ENCODE measurements at regions not wholly inside any gene's neighbourhood (a gene's known extent, or its start where the extent isn't known, plus 50 kb on each side); places are given as distances from the start of the nearest gene placed in this dataset.
"Not testable (repeated sequence)": the region's sequence is repeated elsewhere in the genome, so short reads cannot be mapped to it uniquely, and the experiment has no call there.

GRCh38 chrY:19011605-19012090, 238.1 kb upstream of the HSFY2 start:
- Histone ChIP-seq H3K4me3 (no peak overlapping the region), H3K36me3 (no peaks in the 10 kb centered on the region), H3K27ac (peak overlapping the region in 2 of 4 donors; percentile 18 to 71), H3K4me1 (peaks cover 0 to 5% of the 10 kb centered on the region in 2 donors), H3K27me3 (no peaks in the 10 kb centered on the region), H3K9me3 (no peaks in the 10 kb centered on the region)
- TF ChIP-seq POLR2A (IDR thresholded peaks at IDR 0.05) (no peak), CTCF (IDR thresholded peaks at IDR 0.05 in 4 of 5, conservative IDR thresholded peaks at IDR 0.05 in 1 of 5) (no peak)
- intact Hi-C loops (cut with DNase I; ENCODE audit: low total_unique reads): no loop called here
- in situ Hi-C loops (cut with MboI; ENCODE audit: low sequenced_read_pairs in 4 of 4): no loop called here
- ATAC-seq: peak; percentile 69 to 98
- no peak for DNase-seq

- ATAC-seq (no peak), DNase-seq (no peak)
- Histone ChIP-seq H3K9me3 (no peaks in the 10 kb centered on the region), H3K4me3 (no peak overlapping the region), H3K27ac (no peak overlapping the region), H3K36me3 (no peaks in the 10 kb centered on the region), H3K27me3 (no peaks in the 10 kb centered on the region), H3K4me1 (peaks cover 0 to 3% of the 10 kb centered on the region in 2 donors)
- intact Hi-C loops (cut with DNase I; ENCODE audit: low total_unique reads): no loop called here
- TF ChIP-seq CTCF (IDR thresholded peaks at IDR 0.05 in 4 of 5, conservative IDR thresholded peaks at IDR 0.05 in 1 of 5): no peak
- TF ChIP-seq POLR2A (IDR thresholded peaks at IDR 0.05): no peak
- in situ Hi-C loops (cut with MboI; ENCODE audit: low sequenced_read_pairs in 4 of 4): no loop called here
Observed at GRCh38 chrY:19006234-19006633, 232.7 kb upstream of the HSFY2 start.

GRCh38 chrY:19005579-19005978, 232.0 kb upstream of the HSFY2 start:
- intact Hi-C loops (cut with DNase I; ENCODE audit: low total_unique reads): no loop called here
- no peak overlapping the region for H3K4me3 ChIP-seq
- no peak for ATAC-seq
- in situ Hi-C loops (cut with MboI; ENCODE audit: low sequenced_read_pairs in 4 of 4): no loop called here
- H3K27me3 ChIP-seq: no peaks in the 10 kb centered on the region
- TF ChIP-seq POLR2A (IDR thresholded peaks at IDR 0.05) (no peak), CTCF (IDR thresholded peaks at IDR 0.05 in 4 of 5, conservative IDR thresholded peaks at IDR 0.05 in 1 of 5) (no peak)
- no peak for DNase-seq
- no peak overlapping the region for H3K27ac ChIP-seq
- H3K4me1 ChIP-seq: no peaks in the 10 kb centered on the region
- no peaks in the 10 kb centered on the region for H3K9me3 ChIP-seq
- H3K36me3 ChIP-seq: no peaks in the 10 kb centered on the region

GRCh38 chrY:18997635-18998240, 224.2 kb upstream of the HSFY2 start:
- intact Hi-C loops (cut with DNase I; ENCODE audit: low total_unique reads): no loop called here
- Histone ChIP-seq H3K4me3 (no peak overlapping the region), H3K4me1 (no peaks in the 10 kb centered on the region), H3K27me3 (no peaks in the 10 kb centered on the region), H3K27ac (no peak overlapping the region), H3K9me3 (no peaks in the 10 kb centered on the region), H3K36me3 (no peaks in the 10 kb centered on the region)
- ATAC-seq (no peak), DNase-seq (no peak)
- TF ChIP-seq CTCF (IDR thresholded peaks at IDR 0.05 in 4 of 5, conservative IDR thresholded peaks at IDR 0.05 in 1 of 5) (no peak), POLR2A (IDR thresholded peaks at IDR 0.05) (no peak)
- in situ Hi-C loops (cut with MboI; ENCODE audit: low sequenced_read_pairs in 4 of 4): no loop called here

- Histone ChIP-seq H3K27me3 (no peaks in the 10 kb centered on the region), H3K27ac (no peak overlapping the region), H3K9me3 (no peaks in the 10 kb centered on the region), H3K4me3 (no peak overlapping the region), H3K36me3 (no peaks in the 10 kb centered on the region), H3K4me1 (no peaks in the 10 kb centered on the region)
- ATAC-seq: no peak
- no peak for DNase-seq
- in situ Hi-C loops (cut with MboI; ENCODE audit: low sequenced_read_pairs in 4 of 4): no loop called here
- TF ChIP-seq CTCF (IDR thresholded peaks at IDR 0.05 in 4 of 5, conservative IDR thresholded peaks at IDR 0.05 in 1 of 5) (no peak), POLR2A (IDR thresholded peaks at IDR 0.05) (no peak)
- intact Hi-C loops (cut with DNase I; ENCODE audit: low total_unique reads): no loop called here
Observed at GRCh38 chrY:18993480-18993879, 219.9 kb upstream of the HSFY2 start.

GRCh38 chrY:18992684-18993083, 219.1 kb upstream of the HSFY2 start:
- intact Hi-C loops (cut with DNase I; ENCODE audit: low total_unique reads); ATAC-seq: not testable (repeated sequence)

More at GRCh38 chrY:18992684-18993083, 219.1 kb upstream of the HSFY2 start:
- DNase-seq; H3K27ac ChIP-seq; H3K27me3 ChIP-seq; H3K36me3 ChIP-seq; H3K9me3 ChIP-seq; in situ Hi-C loops (cut with MboI; ENCODE audit: low sequenced_read_pairs in 4 of 4); H3K4me3 ChIP-seq; H3K4me1 ChIP-seq: not testable (repeated sequence)

Data from gastrocnemius medialis (tissue), 4 donors.